NCI-H1092 treated with DMSO at 0.1 percent for 48 hours (cell line): ENCODE measurements at regions not wholly inside any gene's neighbourhood (a gene's known extent, or its start where the extent isn't known, plus 50 kb on each side); places are given as distances from the start of the nearest gene placed in this dataset.

Source experiments
- DNase-seq: peaks from one replicate; lab custom pipeline; 2025; lab: John Stamatoyannopoulos, UW

GRCh38 chr12:75725521-75726111 is 214.2 kb upstream of the KRR1 start:
- peak; percentile 46 for DNase-seq

- peak; percentile 72 for DNase-seq
These were observed 213.5 kb upstream of the KRR1 start for GRCh38 chr12:75724928-75725312.

DNA sequence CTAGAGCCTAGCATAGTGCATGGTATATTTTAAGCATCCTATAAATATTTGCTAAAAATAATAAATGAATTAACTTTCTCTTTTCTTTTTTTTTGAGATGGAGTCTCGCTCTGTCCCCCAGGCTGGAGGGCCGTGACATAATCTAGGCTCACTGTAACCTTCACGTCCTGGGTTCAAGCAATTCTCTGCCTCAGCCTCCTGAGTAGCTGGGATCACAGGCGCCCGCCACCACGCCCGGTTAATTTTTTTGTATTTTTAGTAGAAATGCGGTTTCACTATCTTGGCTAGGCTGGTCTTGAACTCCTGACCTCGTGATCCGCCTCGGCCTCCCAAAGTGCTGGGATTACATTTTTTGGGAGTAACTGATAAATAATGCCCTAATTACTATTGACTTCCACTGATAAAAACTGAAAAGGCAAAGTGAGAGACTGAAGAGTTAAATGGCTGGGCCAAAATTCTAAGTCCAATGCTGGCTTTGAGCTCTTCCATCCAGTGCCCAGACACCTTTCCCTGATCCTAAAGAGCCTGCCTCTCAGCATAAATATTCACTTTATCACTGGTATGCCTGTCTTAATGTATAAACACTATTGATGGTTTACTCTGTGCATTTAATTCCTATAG is 213.0 kb upstream of the KRR1 start:
- no peak for DNase-seq

DNA sequence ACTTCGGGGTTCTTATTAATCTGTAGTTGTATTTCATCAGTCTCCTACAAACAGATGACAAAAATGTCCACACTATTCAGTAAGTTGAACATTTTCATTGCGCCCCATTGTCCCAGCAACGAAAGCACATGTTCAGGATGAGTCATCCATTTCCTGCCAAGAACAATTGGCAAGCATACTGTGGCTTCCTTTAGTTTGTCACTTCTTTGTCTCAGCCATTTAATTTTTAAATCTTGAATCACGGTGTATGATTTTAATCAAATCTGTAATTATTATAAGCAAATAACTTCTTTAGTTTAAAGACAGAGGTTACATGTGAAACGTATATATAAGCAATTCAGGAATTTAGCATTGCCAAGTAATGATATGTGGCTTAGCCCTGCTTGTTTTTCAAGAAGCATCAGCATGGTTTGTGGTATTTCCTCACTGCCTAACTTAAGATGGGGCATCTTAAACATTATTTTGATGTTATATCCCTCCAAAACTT is 211.3 kb upstream of the KRR1 start:
- peak; percentile 24 for DNase-seq

DNA sequence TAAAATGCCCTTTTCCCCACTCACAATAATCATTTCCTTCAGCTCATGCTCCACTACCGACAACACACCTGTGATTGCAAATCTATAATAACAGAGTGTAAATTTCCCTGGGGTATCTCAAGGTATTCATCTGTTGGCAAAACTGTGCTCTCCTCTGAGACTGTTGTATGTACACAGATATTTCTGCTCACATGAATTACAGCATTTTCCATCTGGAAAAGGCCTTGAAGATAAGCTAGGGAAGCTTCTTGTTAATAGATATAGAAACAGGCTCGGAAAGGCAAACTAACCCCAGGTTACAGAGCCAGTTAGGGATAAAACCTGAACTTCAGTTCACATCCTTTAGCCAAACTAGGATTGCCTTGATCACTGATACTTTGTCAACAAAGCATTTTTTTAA is 210.4 kb upstream of the KRR1 start:
- peak; percentile 3 for DNase-seq

GRCh38 chr12:75720812-75721641 is 209.6 kb upstream of the KRR1 start:
- DNase-seq, result peak; percentile 55

DNA sequence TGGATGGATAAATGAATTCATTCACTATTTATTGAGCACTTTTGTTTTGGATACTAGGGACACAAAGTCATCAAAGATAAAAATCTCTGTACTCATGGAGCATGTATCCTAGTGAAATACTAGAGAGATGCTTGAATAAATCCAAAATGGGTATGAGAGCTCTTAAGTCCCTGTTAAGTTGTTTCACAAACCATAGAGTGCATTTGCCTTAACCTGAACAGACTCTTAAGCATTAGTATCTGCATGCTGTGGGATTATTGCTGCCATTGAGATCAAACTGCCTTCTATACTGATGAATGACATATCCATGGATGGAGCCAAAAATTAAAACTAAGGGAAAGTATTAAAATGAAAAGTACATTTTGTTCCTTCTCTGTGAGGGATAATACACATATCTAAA is 206.5 kb upstream of the KRR1 start:
- no peak for DNase-seq

- no peak for DNase-seq
These were observed 205.0 kb upstream of the KRR1 start for GRCh38 chr12:75716291-75717025.

- no peak for DNase-seq
These were observed 204.3 kb upstream of the KRR1 start for GRCh38 chr12:75715682-75716081.

DNA sequence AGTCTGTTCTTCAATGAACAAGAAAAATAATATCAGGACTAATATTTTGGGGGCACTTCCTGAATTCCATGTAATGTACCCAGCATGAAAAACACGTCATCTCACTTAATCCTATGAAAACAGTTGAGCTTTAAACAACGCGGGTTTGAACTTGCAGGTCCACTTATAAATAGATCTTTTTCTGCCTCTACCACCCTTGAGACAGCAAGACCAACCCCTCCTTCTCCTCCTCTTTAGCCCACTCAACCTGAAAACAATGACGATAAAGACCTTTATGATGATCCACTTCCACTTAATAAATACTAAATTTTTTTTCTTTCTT is 203.9 kb upstream of the KRR1 start:
- DNase-seq, result no peak

- no peak for DNase-seq
These were observed 203.3 kb upstream of the KRR1 start for GRCh38 chr12:75714462-75715322.

GRCh38 chr12:75713434-75713833 is 202.0 kb upstream of the KRR1 start:
- no peak for DNase-seq

- DNase-seq, result no peak
These were observed 200.8 kb upstream of the KRR1 start for GRCh38 chr12:75712223-75712622.

DNA sequence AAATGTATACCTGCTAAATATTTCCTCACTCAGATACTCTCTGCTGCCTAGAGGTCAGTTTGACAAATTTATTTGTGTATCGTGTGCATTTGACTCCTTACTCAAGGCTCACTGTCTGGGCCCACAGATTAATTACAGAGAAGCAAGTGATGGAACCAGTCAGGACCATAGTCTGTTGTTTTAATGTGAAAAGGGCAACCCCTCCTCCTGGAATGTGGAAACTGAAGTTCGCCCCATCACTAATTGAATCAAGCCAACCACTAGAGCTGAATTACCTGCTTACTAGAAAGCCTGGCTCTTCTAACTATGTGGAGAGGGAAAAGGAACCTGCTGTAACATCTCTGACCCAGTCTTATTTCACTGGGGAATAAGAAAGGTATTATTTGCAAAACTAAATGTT is 199.9 kb upstream of the KRR1 start:
- DNase-seq, result no peak

- DNase-seq, result no peak
These were observed 199.1 kb upstream of the KRR1 start for GRCh38 chr12:75710361-75711069.

DNA sequence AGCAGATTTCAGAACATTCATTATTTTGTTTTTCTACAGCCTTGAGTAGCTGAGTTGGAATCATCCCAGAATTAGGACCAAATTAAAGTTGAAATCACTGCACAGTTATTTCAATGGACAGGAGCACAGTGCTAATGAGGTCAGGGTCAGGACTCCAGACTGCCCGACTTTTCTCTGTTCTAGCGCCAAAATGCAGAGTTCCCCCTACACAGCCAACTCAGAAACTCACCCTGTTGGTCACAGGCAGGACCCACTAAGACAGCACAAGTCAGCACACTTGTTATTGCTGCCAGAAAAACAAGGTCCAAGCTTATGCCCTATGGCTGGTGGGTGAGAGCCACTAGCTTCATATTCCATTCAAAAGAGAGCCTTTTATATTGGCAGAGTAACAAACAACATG is 198.1 kb upstream of the KRR1 start:
- no peak for DNase-seq

DNA sequence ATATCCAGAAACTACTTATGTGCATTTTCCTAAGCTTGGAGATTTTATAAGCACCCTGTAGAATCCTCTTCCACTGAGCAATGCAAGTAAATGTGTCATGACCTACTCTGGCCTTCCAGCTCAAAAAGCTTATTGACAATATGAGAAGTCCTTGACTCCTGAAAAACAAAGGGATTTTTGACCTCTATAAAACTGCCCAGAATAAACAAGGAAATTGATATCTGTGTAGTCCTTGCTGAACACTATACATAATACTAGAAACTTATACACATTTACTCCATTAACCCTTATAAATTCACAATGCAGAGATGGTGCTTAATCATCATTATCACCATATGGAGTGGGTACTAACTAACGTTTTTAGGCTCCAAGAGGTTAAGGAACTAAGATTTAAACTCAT is 197.4 kb upstream of the KRR1 start:
- no peak for DNase-seq

DNA sequence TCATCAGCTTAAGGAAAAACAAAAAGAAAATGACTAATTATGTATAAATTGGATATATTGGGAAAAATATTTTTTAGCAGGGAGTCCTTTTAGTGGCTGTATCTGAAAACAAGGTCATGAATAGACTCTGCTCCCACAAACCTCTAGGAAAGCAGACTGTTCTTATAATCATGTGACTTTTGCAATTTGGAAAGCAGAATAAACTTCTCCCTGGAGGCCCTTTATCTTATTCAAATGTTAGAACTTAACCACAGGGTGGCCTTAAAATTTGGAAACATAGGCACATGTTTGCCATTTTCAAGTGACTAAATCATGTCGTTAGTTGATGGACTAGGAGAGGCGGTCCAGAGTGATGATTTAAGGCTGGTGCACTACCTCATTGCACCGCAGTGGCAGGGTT is 196.6 kb upstream of the KRR1 start:
- no peak for DNase-seq

DNA sequence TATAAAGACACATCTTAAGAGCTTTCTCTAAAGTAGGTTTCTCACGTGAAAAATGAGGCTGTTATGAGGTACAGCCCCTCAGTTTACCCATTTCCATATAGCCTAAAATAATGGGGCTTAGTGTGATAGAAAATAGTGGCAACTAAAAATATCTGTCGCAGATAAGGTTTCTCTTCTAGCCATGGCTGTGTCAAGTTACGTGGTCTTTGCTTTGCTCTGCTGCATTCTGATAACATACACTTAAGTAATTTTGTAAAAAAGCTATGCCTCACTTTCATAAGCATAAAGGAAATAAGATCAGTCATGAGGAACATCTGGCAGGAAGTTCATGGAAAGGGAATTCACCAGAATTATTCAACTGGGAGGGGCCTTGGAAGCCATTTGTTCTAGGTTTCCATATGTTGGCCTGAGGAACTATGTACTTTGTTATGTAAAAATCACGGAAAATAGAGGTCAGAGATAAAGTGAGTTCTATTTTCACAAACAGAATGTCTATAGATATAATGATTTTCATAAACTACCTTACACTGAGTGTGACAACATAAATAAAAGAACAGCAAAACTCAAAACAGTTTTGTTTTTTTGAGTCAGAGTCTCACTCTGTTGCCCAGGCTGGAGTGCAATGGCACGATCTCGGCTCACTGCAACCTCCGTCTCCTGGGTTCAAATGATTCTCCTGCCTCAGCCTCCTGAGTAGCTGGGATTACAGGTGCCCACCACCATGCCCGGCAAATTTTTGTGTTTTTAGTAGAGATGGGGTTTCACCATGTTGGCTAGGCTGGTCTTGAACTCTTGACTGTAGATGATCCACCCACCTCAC is 195.6 kb upstream of the KRR1 start:
- no peak for DNase-seq
